Renal pelvis (tissue), 1 donor: ENCODE measurements at regions not wholly inside any gene's neighbourhood (a gene's known extent, or its start where the extent isn't known, plus 50 kb on each side); places are given as distances from the start of the nearest gene placed in this dataset.
"Not testable (repeated sequence)": the region's sequence is repeated elsewhere in the genome, so short reads cannot be mapped to it uniquely, and the experiment has no call there.

Source experiments
- DNase-seq: peaks from one replicate; pipeline ENCODE4 v3.0.0-alpha.2; 2013

GRCh38 chr2:18077704-18078103, 199.2 kb downstream of the KCNS3 start:
- DNase-seq, result no peak

- no peak for DNase-seq
Measured at GRCh38 chr2:18077231-18077630, 198.8 kb downstream of the KCNS3 start.

GRCh38 chr2:18074476-18074875, 196.0 kb downstream of the KCNS3 start:
- DNase-seq, result no peak

- no peak for DNase-seq
Measured at GRCh38 chr2:18073601-18074000, 195.1 kb downstream of the KCNS3 start.

- no peak for DNase-seq
Measured at GRCh38 chr2:18067588-18068384, 189.3 kb downstream of the KCNS3 start.

- DNase-seq, result no peak
Measured at GRCh38 chr2:18066894-18067293, 188.4 kb downstream of the KCNS3 start.

- no peak for DNase-seq
Measured at GRCh38 chr2:18066066-18066465, 187.6 kb downstream of the KCNS3 start.

GRCh38 chr2:18065249-18065648, 186.8 kb downstream of the KCNS3 start:
- no peak for DNase-seq

- DNase-seq, result no peak
Measured at GRCh38 chr2:18063826-18064470, 185.5 kb downstream of the KCNS3 start.

GRCh38 chr2:18062892-18063291, 184.4 kb downstream of the KCNS3 start:
- DNase-seq, result no peak

- DNase-seq, result no peak
Measured at GRCh38 chr2:18061717-18062116, 183.2 kb downstream of the KCNS3 start.

- DNase-seq, result no peak
Measured at GRCh38 chr2:18057657-18058056, 179.2 kb downstream of the KCNS3 start.

GRCh38 chr2:18055290-18055689, 176.8 kb downstream of the KCNS3 start:
- DNase-seq, result no peak

- DNase-seq, result no peak
Measured at GRCh38 chr2:18050001-18050400, 171.5 kb downstream of the KCNS3 start.

GRCh38 chr2:18049325-18049724, 170.9 kb downstream of the KCNS3 start:
- no peak for DNase-seq

- no peak for DNase-seq
Measured at GRCh38 chr2:18047896-18048657, 169.6 kb downstream of the KCNS3 start.

- DNase-seq, result no peak
Measured at GRCh38 chr2:18047213-18047611, 168.7 kb downstream of the KCNS3 start.

- no peak for DNase-seq
Measured at GRCh38 chr2:18046558-18047212, 168.2 kb downstream of the KCNS3 start.

GRCh38 chr2:18046017-18046416, 167.6 kb downstream of the KCNS3 start:
- DNase-seq, result no peak

GRCh38 chr2:18045230-18045629, 166.8 kb downstream of the KCNS3 start:
- no peak for DNase-seq

- DNase-seq, result not testable (repeated sequence)
Measured at GRCh38 chr2:18017381-18017780, 138.9 kb downstream of the KCNS3 start.

- DNase-seq, result no peak
Measured at GRCh38 chr2:18009891-18010290, 131.4 kb downstream of the KCNS3 start.
